Breast epithelium (tissue), 4 donors: ENCODE measurements at regions not wholly inside any gene's neighbourhood (a gene's known extent, or its start where the extent isn't known, plus 50 kb on each side); places are given as distances from the start of the nearest gene placed in this dataset.

ENCODE experiments used
- DNase-seq, 2 donors: peaks; one replicate each; pipeline ENCODE4 v3.0.0-alpha.2; 2019; ENCODE audit warnings: low spot score in 2 of 2
- H3K27ac ChIP-seq, 2 donors: fragments of 200-600 bp; sonication (generic) in 1 of 2; one replicate each; pipeline ENCODE4 v1.5.1; 2016 to 2019; ENCODE audit warnings: mild to moderate bottlenecking in 1 of 2
- H3K27me3 ChIP-seq, 2 donors: fragments of 200-600 bp; sonication (generic) in 1 of 2; one replicate each; pipeline versions ENCODE4 v1.5.1 to v1.6.0; 2017 to 2019; ENCODE audit warnings: control low read depth in 1 of 2, mild to moderate bottlenecking in 1 of 2
- H3K36me3 ChIP-seq: fragments of 200-600 bp; one replicate; pipeline ENCODE4 v1.5.1; 2019
- H3K4me1 ChIP-seq, 2 donors: fragments of 200-600 bp; sonication (generic); one replicate each; pipeline ENCODE4 v1.5.1; 2016 to 2019; ENCODE audit warnings: control low read depth in 1 of 2
- H3K4me3 ChIP-seq, 3 donors: fragments of 200-600 bp; sonication (generic); 1 replicate in 2 of 3; 2 replicates in 1 of 3; pipeline ENCODE4 v1.5.1; 2016 to 2019; ENCODE audit warnings: mild to moderate bottlenecking in 3 of 3, moderate library complexity in 2 of 3
- H3K9me3 ChIP-seq, 2 donors: fragments of 200-600 bp; sonication (generic) in 1 of 2; one replicate each; pipeline ENCODE4 v1.5.1; 2016 to 2019; ENCODE audit warnings: control low read depth in 1 of 2
- CTCF ChIP-seq, 3 donors: fragments of 450-650 bp; IDR thresholded peaks; one replicate each; pipeline ENCODE4 v1.5.1; 2016 to 2017; ENCODE audit warnings: antibody characterized with exemption in 3 of 3, mild to moderate bottlenecking in 3 of 3, moderate library complexity in 3 of 3
- POLR2A ChIP-seq: fragments of 450-650 bp; IDR thresholded peaks from one replicate; pipeline ENCODE4 v1.6.1; 2016; ENCODE audit warnings: antibody characterized with exemption, mild to moderate bottlenecking, moderate library complexity
- POLR2AphosphoS5 ChIP-seq, 3 donors: sonication (generic); formaldehyde crosslinking; IDR thresholded peaks; one replicate each; pipeline ENCODE4 v1.6.1; 2017; ENCODE audit warnings: antibody characterized with exemption in 3 of 3
- intact Hi-C: fragments of 100-400 bp; cut with DNase I; formaldehyde crosslinking; loops from one replicate; pipeline ENCODE4 v1.15.1; 2023; ENCODE audit warnings: low total_unique reads

GRCh38 chr13:73290844-73291243 is 232.0 kb downstream of the KLF5 start:
- H3K36me3 ChIP-seq = no peaks in the 10 kb centered on the region
- no peaks in the 10 kb centered on the region for H3K4me1 ChIP-seq
- peak in 1 of 2 donors; percentile 67 for DNase-seq
- peak overlapping the region; percentile 27 to 31 for H3K27ac ChIP-seq
- intact Hi-C loops = no loop called here
- TF ChIP-seq CTCF (IDR thresholded peaks at IDR 0.05) (no peak), POLR2AphosphoS5 (IDR thresholded peaks at IDR 0.05) (peak in 1 of 3 donors; percentile 38), POLR2A (no peak)
- no peak overlapping the region for H3K4me3 ChIP-seq
- H3K9me3 ChIP-seq = no peaks in the 10 kb centered on the region
- no peaks in the 10 kb centered on the region for H3K27me3 ChIP-seq

GRCh38 chr13:73288596-73288995 is 229.8 kb downstream of the KLF5 start:
- Histone ChIP-seq H3K4me1 (no peaks in the 10 kb centered on the region), H3K9me3 (no peaks in the 10 kb centered on the region), H3K4me3 (no peak overlapping the region), H3K27ac (no peak overlapping the region), H3K36me3 (no peaks in the 10 kb centered on the region), H3K27me3 (no peaks in the 10 kb centered on the region)
- intact Hi-C loops = no loop called here
- DNase-seq = no peak
- TF ChIP-seq CTCF (IDR thresholded peaks at IDR 0.05) (no peak), POLR2AphosphoS5 (IDR thresholded peaks at IDR 0.05) (no peak), POLR2A (no peak)

- TF ChIP-seq POLR2AphosphoS5 (IDR thresholded peaks at IDR 0.05) (no peak), CTCF (IDR thresholded peaks at IDR 0.05) (no peak), POLR2A (no peak)
- intact Hi-C loops = no loop called here
- Histone ChIP-seq H3K4me1 (no peaks in the 10 kb centered on the region), H3K36me3 (no peaks in the 10 kb centered on the region), H3K9me3 (no peaks in the 10 kb centered on the region), H3K27ac (no peak overlapping the region), H3K27me3 (no peaks in the 10 kb centered on the region), H3K4me3 (no peak overlapping the region)
- no peak for DNase-seq
Measured at GRCh38 chr13:73287831-73288230, 229.0 kb downstream of the KLF5 start.

- Histone ChIP-seq H3K27me3 (no peaks in the 10 kb centered on the region), H3K9me3 (no peaks in the 10 kb centered on the region), H3K4me3 (no peak overlapping the region), H3K27ac (no peak overlapping the region), H3K4me1 (no peaks in the 10 kb centered on the region), H3K36me3 (no peaks in the 10 kb centered on the region)
- no peak for TF ChIP-seq POLR2AphosphoS5 (IDR thresholded peaks at IDR 0.05)
- intact Hi-C loops = no loop called here
- no peak for DNase-seq
Measured at GRCh38 chr13:73286942-73287620, 228.3 kb downstream of the KLF5 start.

- H3K36me3 ChIP-seq = no peaks in the 10 kb centered on the region
- no peak overlapping the region for H3K27ac ChIP-seq
- TF ChIP-seq POLR2A = no peak
- no peak for TF ChIP-seq POLR2AphosphoS5 (IDR thresholded peaks at IDR 0.05)
- TF ChIP-seq CTCF (IDR thresholded peaks at IDR 0.05) = no peak
- no peak for DNase-seq
- H3K4me3 ChIP-seq = no peak overlapping the region
- no peaks in the 10 kb centered on the region for H3K27me3 ChIP-seq
- H3K9me3 ChIP-seq = no peaks in the 10 kb centered on the region
- no peaks in the 10 kb centered on the region for H3K4me1 ChIP-seq
- intact Hi-C loops = no loop called here
Measured at GRCh38 chr13:73286177-73286576, 227.4 kb downstream of the KLF5 start.
